GM19468 (cell line): ENCODE measurements at regions not wholly inside any gene's neighbourhood (a gene's known extent, or its start where the extent isn't known, plus 50 kb on each side); places are given as distances from the start of the nearest gene placed in this dataset.
"Not testable (repeated sequence)": the region's sequence is repeated elsewhere in the genome, so short reads cannot be mapped to it uniquely, and the experiment has no call there.

Experiments
- ATAC-seq: cut with Tn5 transposase; IDR thresholded peaks from one replicate; pipeline ENCODE4 v1.9.1; 2021; ENCODE audit warnings: mild to moderate bottlenecking, moderate library complexity, moderate number of reproducible peaks; ENCODE audit not compliant: unreplicated experiment; ENCODE audit errors: extremely low read depth

DNA sequence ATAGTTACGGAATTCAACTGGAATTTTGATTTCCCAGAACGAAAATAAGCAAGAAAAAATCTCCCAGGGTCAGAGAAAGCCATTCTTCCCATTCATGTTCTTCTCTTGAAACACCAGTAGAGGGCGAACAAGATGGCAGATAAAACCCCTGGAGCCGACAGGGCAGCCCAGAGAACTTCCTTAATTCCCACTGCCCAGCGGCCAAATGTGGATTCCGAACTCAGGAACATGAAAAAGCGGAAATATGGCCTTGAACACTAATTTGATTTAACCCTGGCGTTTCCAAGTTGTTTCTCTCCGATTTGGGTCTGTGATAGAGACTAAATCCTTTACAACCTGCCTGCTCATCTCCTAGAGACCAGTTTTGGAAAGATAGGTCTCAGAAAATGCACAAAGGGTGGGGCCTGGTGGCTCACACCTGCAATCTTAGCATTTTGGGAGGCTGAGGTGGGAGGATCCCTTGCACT, 100.7 kb upstream of the WAC start:
- ATAC-seq = no peak

DNA sequence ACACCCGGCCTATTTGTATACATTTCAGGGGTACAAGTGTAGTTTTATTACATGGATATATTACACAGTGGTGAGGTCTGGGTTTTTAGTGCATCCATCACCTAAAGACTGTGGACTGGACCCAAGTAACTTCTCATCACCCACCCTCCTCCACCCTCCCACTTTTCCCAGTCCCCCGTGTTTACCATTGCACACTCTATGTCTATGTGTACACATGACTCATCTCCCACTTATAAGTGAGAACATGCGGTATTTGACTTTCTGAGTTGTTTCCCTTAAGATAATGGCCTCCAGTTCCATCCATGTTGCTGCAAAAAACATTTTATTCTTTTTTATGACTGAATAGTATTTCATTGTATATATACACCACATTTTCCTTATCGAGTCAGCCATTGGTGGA, 98.9 kb upstream of the WAC start:
- no peak for ATAC-seq

DNA sequence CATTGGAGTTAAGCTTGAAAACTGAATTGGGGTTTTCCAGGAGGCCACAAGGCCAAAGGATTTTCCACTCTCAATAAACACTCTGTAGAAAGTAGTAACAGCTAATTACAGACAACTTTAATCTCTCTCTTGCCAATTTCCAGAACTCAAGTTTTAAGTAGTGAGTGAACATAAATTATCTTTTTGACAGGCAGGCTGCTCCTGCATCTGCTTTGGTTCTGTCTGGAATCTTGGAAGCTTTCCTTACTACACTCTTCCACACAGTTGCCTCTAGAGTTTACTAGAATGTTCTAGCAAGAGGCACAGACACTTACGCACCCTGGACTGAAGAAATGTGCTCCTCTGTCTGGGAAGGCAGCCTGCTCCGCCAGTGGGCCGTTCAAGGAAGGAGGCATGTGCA, 90.5 kb upstream of the WAC start:
- ATAC-seq = no peak

GRCh38 chr10:28444031-28444430, 88.9 kb upstream of the WAC start:
- no peak for ATAC-seq

- ATAC-seq = no peak
Measured at GRCh38 chr10:28445516-28445915, 87.4 kb upstream of the WAC start.

- ATAC-seq = no peak
Measured at GRCh38 chr10:28449382-28449781, 83.5 kb upstream of the WAC start.

DNA sequence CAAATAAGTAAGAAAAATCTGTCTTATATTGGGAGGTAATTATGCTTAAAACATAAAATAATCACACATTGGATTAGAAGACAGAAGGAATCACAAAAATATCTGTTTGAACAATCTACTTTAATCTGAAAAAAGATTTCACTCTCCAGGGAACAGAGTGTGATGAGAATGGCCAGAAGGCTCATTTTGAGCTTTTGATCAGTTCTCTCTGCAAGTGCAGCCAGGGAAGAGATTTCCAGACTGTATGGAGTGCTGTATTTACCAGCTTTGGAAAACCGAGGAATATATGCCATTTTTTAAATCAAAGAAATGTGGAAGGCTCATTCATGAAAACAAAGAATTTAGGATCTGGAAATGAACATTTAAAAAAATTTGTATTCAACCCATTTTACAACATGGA, 83.0 kb upstream of the WAC start:
- no peak for ATAC-seq

- no peak for ATAC-seq
Measured at GRCh38 chr10:28453926-28454325, 79.0 kb upstream of the WAC start.

DNA sequence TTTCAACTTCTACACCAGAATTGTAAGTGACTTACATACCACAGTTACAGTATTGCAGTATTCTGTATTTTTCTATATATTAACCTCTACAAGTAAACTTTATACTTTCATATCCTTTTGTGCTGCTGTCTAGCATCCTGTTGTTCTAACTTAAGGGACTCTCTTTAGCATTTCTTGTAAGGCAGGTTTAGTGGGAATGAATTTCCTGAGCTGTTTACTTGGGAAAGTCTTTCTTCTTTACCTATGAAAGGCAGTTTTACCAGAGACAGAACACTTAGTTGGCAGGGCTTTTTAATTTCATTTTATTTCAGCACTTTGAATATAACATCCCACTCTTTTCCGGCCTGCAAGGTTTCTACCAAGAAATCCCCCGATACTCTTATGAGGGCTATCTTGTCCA, 75.8 kb upstream of the WAC start:
- ATAC-seq = no peak

DNA sequence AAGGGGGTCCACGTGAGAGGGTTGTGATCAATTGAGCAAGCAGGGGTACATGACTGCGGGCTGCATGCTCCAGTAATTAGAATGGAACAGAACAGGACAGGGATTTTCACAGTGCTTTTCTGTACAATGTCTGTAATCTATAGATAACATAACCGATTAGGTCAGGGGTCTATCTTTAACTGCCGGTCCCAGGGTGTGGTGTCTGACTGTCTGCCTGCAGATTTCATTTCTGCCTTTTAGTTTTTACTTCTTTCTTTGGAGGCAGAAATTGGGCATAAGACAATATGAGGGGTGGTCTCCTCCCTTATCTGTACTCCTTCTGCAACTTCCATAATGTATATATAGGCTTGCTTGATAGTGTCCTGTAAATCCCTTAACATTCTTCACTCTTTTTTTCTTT, 75.0 kb upstream of the WAC start:
- not testable (repeated sequence) for ATAC-seq

- no peak for ATAC-seq
Measured at GRCh38 chr10:28459453-28460144, 73.3 kb upstream of the WAC start.

DNA sequence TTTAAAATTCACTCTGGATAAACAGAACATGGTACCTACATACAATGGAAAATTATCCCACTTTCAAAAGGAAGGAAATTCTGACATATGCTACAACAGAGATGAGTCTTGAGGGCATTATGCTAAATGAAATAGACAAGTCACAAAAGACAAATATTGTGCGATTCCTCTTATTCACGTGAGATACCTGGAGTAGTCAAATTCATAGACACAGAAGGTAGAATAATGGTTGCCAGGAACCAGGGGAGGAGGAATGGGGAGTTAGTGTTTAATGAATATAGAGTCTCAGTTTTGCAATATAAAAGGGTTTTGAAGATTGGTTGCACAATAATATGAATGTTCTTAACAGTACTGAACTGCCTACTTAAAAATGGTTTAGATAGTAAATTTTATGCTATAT, 69.8 kb upstream of the WAC start:
- ATAC-seq = no peak

- no peak for ATAC-seq
Measured at GRCh38 chr10:28463676-28464395, 69.1 kb upstream of the WAC start.

- ATAC-seq = no peak
Measured at GRCh38 chr10:28467615-28468014, 65.3 kb upstream of the WAC start.

DNA sequence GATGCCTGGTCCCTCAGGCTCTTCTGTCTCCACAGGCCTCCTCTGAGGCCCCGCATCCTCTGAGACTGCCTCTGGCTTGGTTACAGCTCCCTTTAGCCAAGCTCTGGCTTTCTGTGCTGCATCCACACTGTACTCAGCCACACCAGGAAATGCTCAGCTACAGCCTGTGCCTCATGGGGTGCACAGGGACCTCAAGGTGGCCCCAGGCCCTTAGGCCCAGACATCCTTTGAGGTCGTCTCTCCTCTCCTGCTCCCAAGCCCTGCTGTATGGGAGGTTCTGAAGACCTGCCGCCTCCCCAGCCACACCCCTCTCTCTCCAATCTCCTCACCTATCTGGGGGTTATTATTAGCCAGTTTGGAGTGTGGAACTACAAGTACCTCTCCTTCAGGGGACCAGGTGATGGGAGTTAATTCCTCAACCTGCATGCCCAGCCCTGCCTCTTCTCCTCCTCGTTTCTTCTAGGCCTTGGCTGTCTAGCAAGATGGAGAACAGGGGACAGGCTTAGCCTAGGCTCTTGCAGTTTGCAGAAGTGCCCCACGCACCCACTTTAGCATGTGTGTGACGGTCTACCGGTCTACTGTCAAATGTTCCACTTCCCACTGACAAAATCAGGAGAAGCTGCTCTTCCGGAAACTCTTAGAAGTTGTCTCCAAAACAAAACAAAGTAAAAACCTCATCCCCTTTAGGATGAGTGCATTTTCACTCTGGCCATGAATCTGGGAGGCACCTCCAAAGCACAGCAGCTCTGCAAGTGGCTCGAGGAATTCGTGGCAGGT, 64.0 kb upstream of the WAC start:
- no peak for ATAC-seq

DNA sequence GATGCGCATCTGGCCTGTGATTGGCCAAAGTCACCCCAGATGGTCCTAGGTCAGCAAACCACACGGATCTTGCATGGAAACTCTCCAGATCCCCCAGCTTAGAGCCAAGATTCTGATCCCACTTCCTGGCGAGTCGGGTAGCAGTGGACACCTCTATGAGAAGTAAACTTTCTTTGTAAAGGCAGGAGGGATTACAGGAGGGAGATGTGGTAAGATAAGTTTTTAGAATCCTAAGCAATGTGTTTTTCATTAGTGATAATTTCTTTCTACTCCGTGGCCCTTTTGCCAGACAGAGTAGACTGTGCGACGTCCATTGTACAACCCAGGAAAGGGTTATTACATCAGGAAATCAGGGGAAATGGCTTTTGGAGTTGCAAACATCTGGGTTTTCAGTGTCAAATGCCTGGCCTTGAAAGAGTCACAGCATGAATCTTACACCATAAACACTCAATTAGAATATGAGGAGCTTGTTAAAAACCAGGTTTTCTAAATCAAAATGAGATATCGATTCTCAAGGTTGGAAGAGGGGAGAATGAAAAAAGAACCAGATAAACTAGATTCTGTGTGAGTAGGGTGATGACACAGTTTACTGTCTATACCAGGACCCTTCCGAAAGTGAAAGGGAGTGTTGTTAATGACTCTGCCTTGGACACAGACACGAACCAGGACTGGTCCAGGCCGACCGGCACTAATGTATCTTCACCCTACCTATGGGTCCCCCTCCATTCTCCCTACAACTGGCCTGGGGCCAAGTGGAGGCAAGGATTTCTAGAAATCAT, 61.9 kb upstream of the WAC start:
- ATAC-seq = no peak

- no peak for ATAC-seq
Measured at GRCh38 chr10:28471652-28472050, 61.3 kb upstream of the WAC start.

- ATAC-seq = no peak
Measured at GRCh38 chr10:28478646-28479045, 54.3 kb upstream of the WAC start.

GRCh38 chr10:28479425-28479865, 53.5 kb upstream of the WAC start:
- ATAC-seq = no peak

- ATAC-seq = no peak
Measured at GRCh38 chr10:28479927-28480627, 52.8 kb upstream of the WAC start.
